Spleen (tissue), 11 donors: ENCODE measurements at regions not wholly inside any gene's neighbourhood (a gene's known extent, or its start where the extent isn't known, plus 50 kb on each side); places are given as distances from the start of the nearest gene placed in this dataset.

Experiments used
- DNase-seq: peaks from one replicate; pipeline ENCODE4 v3.0.0-alpha.2; 2020
- H3K27ac ChIP-seq, 8 donors: fragments of 200-600 bp; sonication (generic) in 7 of 8; 1 replicate in 4 of 8; 2 replicates in 4 of 8; pipeline versions ENCODE4 v1.5.0 to v1.8.0; 2016 to 2021; ENCODE audit warnings: inconsistent platforms in 4 of 8, mild to moderate bottlenecking in 4 of 8, moderate library complexity in 1 of 8
- H3K27me3 ChIP-seq, 7 donors: fragments of 200-600 bp; sonication (generic) in 6 of 7; replicated peaks in 1 of 7; 1 replicate in 4 of 7; 2 replicates in 3 of 7; pipeline versions ENCODE4 v1.5.0 to v1.8.0; 2016 to 2021; ENCODE audit warnings: inconsistent platforms in 3 of 7, mild to moderate bottlenecking in 1 of 7
- H3K36me3 ChIP-seq, 6 donors: fragments of 200-600 bp; sonication (generic) in 5 of 6; 1 replicate in 4 of 6; 2 replicates in 2 of 6; pipeline versions ENCODE4 v1.5.0 to v1.8.0; 2016 to 2021; ENCODE audit warnings: inconsistent platforms in 2 of 6
- H3K4me1 ChIP-seq, 6 donors: fragments of 200-600 bp; sonication (generic) in 5 of 6; 1 replicate in 3 of 6; 2 replicates in 3 of 6; pipeline versions ENCODE4 v1.5.0 to v1.8.0; 2016 to 2021; ENCODE audit warnings: inconsistent platforms in 3 of 6
- H3K4me3 ChIP-seq, 8 donors: fragments of 200-600 bp; sonication (generic) in 7 of 8; 1 replicate in 4 of 8; 2 replicates in 4 of 8; pipeline versions ENCODE4 v1.5.0 to v1.8.0; 2016 to 2021; ENCODE audit warnings: inconsistent platforms in 4 of 8, mild to moderate bottlenecking in 4 of 8, moderate library complexity in 2 of 8
- H3K9me3 ChIP-seq, 8 donors: fragments of 200-600 bp; sonication (generic) in 7 of 8; 1 replicate in 4 of 8; 2 replicates in 4 of 8; pipeline versions ENCODE4 v1.5.0 to v1.8.0; 2016 to 2021; ENCODE audit warnings: inconsistent platforms in 4 of 8
- POLR2A ChIP-seq, 3 donors: fragments of 450-650 bp; IDR thresholded peaks; one replicate each; pipeline ENCODE4 v1.5.1; 2017; ENCODE audit warnings: antibody characterized with exemption in 3 of 3, mild to moderate bottlenecking in 1 of 3
- POLR2AphosphoS5 ChIP-seq, 3 donors: sonication (generic); formaldehyde crosslinking; IDR thresholded peaks; one replicate each; pipeline ENCODE4 v1.5.1; 2017; ENCODE audit warnings: antibody characterized with exemption in 3 of 3
- WGBS, 5 donors: extraction: QIAGEN DNeasy Blood & Tissue Kit in 3 of 5; methylation state at CpG; one replicate each; pipeline versions ENCODE4 v1.1.5 to v1.1.7; 2013 to 2018; 5-methylcytosine and 5-hydroxymethylcytosine counted together
- intact Hi-C: fragments of 100-400 bp; cut with DNase I; formaldehyde crosslinking; loops from one replicate; pipeline ENCODE4 v1.15.0; 2023; ENCODE audit warnings: low total_unique reads
- TF ChIP-seq, protein P1 (sequence below), 11 experiments: fragments of 200-600 bp in 7 of 11; fragments of 450-650 bp in 4 of 11; sonication (generic) in 4 of 11; IDR thresholded peaks in 8 of 11; conservative IDR thresholded peaks in 3 of 11; 1 replicate in 7 of 11; 2 replicates in 4 of 11; pipeline versions ENCODE4 v1.4.0 to v1.8.0; 2016 to 2021; ENCODE audit warnings: antibody characterized with exemption in 11 of 11, inconsistent platforms in 4 of 11, mild to moderate bottlenecking in 1 of 11
- donor health status: healthy with polysubstance abuse.
- donor health status: DM: no; HTN: no; CAD: no; lungs with moderate emphysema.
- donor health status: DM: no; HTN: no; CAD: no.
- donor health status: Bipolar disorder and iron deficiency.
- donor health status: healthy.
- donor health status: DM: no; HTN: no; CAD: no.
- donor health status: DM: yes; HTN: yes; CAD: no.

DNA sequence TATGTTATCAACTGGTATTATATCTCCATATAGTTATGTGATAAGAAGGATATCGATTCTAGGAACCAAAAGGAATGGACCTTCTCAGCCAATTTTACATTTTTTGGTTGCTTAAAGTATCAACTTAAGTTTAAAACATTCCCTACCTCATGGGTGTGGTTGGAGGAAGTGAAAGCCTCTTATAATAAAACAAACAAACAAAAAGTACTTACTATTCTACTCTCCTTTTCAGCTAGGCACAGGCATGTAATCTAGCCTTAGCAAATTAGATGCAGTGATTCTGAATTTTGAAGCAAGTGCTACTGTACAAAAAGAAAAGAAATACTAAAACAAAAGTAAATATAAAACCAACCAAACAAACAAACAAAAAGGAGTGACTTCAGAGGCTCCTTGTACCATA lies 485.4 kb downstream of the C4orf33 start:
- no peak for DNase-seq
- H3K4me3 ChIP-seq, result no peak overlapping the region
- H3K27ac ChIP-seq, result no peak overlapping the region
- H3K27me3 ChIP-seq, result no peaks in the 10 kb centered on the region
- peaks cover 0 to 12% (median 2%) of the 10 kb centered on the region in 8 donors for H3K9me3 ChIP-seq
- intact Hi-C loops, result no loop called here
- no peaks in the 10 kb centered on the region for H3K4me1 ChIP-seq
- no peaks in the 10 kb centered on the region for H3K36me3 ChIP-seq
- TF ChIP-seq, protein P1, sequence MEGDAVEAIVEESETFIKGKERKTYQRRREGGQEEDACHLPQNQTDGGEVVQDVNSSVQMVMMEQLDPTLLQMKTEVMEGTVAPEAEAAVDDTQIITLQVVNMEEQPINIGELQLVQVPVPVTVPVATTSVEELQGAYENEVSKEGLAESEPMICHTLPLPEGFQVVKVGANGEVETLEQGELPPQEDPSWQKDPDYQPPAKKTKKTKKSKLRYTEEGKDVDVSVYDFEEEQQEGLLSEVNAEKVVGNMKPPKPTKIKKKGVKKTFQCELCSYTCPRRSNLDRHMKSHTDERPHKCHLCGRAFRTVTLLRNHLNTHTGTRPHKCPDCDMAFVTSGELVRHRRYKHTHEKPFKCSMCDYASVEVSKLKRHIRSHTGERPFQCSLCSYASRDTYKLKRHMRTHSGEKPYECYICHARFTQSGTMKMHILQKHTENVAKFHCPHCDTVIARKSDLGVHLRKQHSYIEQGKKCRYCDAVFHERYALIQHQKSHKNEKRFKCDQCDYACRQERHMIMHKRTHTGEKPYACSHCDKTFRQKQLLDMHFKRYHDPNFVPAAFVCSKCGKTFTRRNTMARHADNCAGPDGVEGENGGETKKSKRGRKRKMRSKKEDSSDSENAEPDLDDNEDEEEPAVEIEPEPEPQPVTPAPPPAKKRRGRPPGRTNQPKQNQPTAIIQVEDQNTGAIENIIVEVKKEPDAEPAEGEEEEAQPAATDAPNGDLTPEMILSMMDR (IDR thresholded peaks at IDR 0.05 in 8 of 11, conservative IDR thresholded peaks at IDR 0.05 in 3 of 11), result no peak
- TF ChIP-seq POLR2A (IDR thresholded peaks at IDR 0.05) (no peak), POLR2AphosphoS5 (IDR thresholded peaks at IDR 0.05) (no peak)
- WGBS, 5 donors, result 70 to 86% (median 79%) methylated on average over 1 of the region's 1 CpG

DNA sequence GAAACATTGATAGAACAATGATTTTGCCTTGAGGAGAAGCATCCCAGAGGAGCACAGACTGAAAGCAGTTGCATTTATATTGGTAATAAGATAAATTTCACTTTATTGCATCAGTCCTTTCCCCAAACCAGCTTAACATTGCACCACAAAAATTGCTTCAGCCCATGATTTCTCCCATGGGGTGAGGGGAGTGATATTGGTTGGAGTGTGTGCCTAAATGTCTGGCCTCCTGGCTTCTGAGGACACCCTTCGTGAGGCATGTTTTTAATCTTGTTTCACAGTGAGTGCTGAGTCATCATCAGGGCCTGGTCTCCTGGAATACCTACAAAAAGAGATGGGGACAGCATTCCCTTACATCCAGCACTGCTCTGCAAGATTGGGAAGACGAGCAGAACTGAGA lies 487.9 kb downstream of the C4orf33 start:
- intact Hi-C loops, result no loop called here
- Histone ChIP-seq H3K9me3 (peaks cover 0 to 15% (median 8%) of the 10 kb centered on the region in 8 donors), H3K4me1 (no peaks in the 10 kb centered on the region), H3K27ac (no peak overlapping the region), H3K36me3 (no peaks in the 10 kb centered on the region), H3K27me3 (no peaks in the 10 kb centered on the region), H3K4me3 (no peak overlapping the region)
- WGBS, 5 donors, result 25 to 72% (median 41%) methylated on average over 2 of the region's 2 CpGs
- no peak for DNase-seq
- no peak for TF ChIP-seq POLR2AphosphoS5 (IDR thresholded peaks at IDR 0.05)

DNA sequence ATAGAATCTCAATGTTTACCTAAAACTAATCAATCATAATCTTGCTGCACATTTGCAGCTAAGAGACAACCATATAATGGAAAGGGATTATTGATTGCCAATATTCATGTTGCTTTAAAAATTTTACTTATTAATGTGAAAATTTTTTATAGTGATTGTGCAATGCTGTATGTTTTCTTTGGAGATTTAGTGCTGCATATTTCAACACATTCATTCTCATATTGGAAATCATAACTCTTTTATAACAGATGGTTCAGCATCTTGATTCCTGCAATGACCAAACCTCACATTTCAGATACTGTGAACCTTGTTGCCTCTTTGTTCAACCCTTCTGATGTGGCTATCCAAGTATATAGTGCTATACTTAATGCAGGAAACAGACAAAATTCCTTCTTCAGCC lies 502.6 kb downstream of the C4orf33 start:
- H3K4me3 ChIP-seq, result no peak overlapping the region
- H3K36me3 ChIP-seq, result no peaks in the 10 kb centered on the region
- no peaks in the 10 kb centered on the region for H3K27me3 ChIP-seq
- H3K9me3 ChIP-seq, result peaks cover 2 to 15% (median 14%) of the 10 kb centered on the region in 8 donors
- no peaks in the 10 kb centered on the region for H3K4me1 ChIP-seq
- no peak for DNase-seq
- TF ChIP-seq, protein P1 (IDR thresholded peaks at IDR 0.05 in 8 of 11, conservative IDR thresholded peaks at IDR 0.05 in 3 of 11), result no peak
- TF ChIP-seq POLR2AphosphoS5 (IDR thresholded peaks at IDR 0.05), result no peak
- TF ChIP-seq POLR2A (IDR thresholded peaks at IDR 0.05), result no peak
- no peak overlapping the region for H3K27ac ChIP-seq
- intact Hi-C loops, result no loop called here

DNA sequence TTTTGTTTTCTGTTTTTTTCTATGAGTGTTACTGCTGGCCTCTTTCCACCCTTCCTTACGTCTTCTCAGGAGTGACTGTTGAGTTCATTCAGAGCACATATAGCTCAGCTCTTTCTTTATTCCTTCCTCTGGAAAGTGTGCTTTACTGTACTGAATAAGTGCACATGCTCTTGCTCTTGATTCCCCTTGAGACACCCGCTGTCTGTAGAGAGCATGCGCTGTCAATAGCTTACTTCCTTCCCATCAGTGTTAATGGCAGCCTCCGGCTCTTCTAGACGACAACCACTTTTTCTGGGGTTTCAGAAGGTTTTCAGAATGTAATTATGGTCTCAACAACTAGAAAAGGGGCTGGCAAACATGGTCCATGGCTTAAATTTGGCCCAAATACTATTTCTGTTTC lies 504.9 kb downstream of the C4orf33 start:
- Histone ChIP-seq H3K4me1 (no peaks in the 10 kb centered on the region), H3K4me3 (no peak overlapping the region), H3K27ac (no peak overlapping the region), H3K27me3 (no peaks in the 10 kb centered on the region), H3K36me3 (no peaks in the 10 kb centered on the region), H3K9me3 (no peaks in the 10 kb centered on the region)
- TF ChIP-seq POLR2AphosphoS5 (IDR thresholded peaks at IDR 0.05), result no peak
- TF ChIP-seq, protein P1 (IDR thresholded peaks at IDR 0.05 in 8 of 11, conservative IDR thresholded peaks at IDR 0.05 in 3 of 11), result no peak
- intact Hi-C loops, result no loop called here
- DNase-seq, result no peak
- WGBS, 5 donors, result 75 to 83% (median 78%) methylated on average over 5 of the region's 5 CpGs

DNA sequence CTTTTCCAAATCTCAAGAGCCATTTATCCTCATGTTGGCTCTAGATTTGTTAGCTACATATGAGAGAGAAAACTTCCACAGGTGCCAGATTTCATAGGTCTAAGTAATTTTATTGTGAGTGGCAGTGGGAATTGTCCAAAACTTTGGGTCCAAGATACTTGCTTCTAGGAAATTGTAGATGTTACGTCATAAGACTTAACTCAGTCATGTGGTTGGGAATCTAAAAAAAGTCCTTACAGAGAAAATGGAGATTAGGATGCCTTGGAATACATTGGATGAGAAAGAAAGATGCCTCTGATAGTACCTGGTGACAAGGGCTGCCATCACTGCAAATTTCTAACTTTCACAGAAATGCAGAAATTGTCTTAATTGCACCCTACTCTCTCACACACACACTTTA lies 506.5 kb downstream of the C4orf33 start:
- Histone ChIP-seq H3K9me3 (no peaks in the 10 kb centered on the region), H3K27me3 (no peaks in the 10 kb centered on the region), H3K27ac (no peak overlapping the region), H3K4me3 (no peak overlapping the region), H3K4me1 (no peaks in the 10 kb centered on the region), H3K36me3 (no peaks in the 10 kb centered on the region)
- no peak for TF ChIP-seq POLR2AphosphoS5 (IDR thresholded peaks at IDR 0.05)
- TF ChIP-seq, protein P1 (IDR thresholded peaks at IDR 0.05 in 8 of 11, conservative IDR thresholded peaks at IDR 0.05 in 3 of 11), result no peak
- 87 to 100% (median 96%) methylated on average over 1 of the region's 1 CpG for WGBS, 5 donors
- intact Hi-C loops, result no loop called here
- DNase-seq, result no peak
